ENCODE measurements at regions not wholly inside any gene's neighbourhood (a gene's known extent, or its start where the extent isn't known, plus 50 kb on each side); places are given as distances from the start of the nearest gene placed in this dataset.
A peak's percentile ranks its signal among the peaks of the same experiment; 100 is the strongest.

- no peaks in the 10 kb centered on the region for H3K9me3 ChIP-seq (replicated peaks in 1 of 2; ENCODE audit: control insufficient read depth in 2 of 2, insufficient read depth in 1 of 2, low read depth in 1 of 2, low read length in 2 of 2)
- no peaks in the 10 kb centered on the region for H3K4me1 ChIP-seq (ENCODE audit: control insufficient read depth in 2 of 2, insufficient read depth in 1 of 2, low read depth in 1 of 2, low read length in 2 of 2)
- H2AK5ac ChIP-seq (ENCODE audit: low read depth, low read length) = no peak overlapping the region
- no peak overlapping the region for H2BK12ac ChIP-seq (ENCODE audit: low read length)
- H4K91ac ChIP-seq (ENCODE audit: low read depth, low read length, poor library complexity) = no peak overlapping the region
- no peak overlapping the region for H3K23ac ChIP-seq (ENCODE audit: low read depth, low read length, poor library complexity)
- H3K27ac ChIP-seq (replicated peaks; ENCODE audit: low read length) = no peak overlapping the region
- no peaks in the 10 kb centered on the region for H3K27me3 ChIP-seq (ENCODE audit: control insufficient read depth in 3 of 3, insufficient read depth in 3 of 3, low read depth in 1 of 3, low read length in 3 of 3)
- H2BK5ac ChIP-seq (ENCODE audit: low read length) = no peak overlapping the region
- no peak overlapping the region for H3K14ac ChIP-seq (ENCODE audit: low read length)
- H3K36me3 ChIP-seq (replicated peaks in 1 of 2; ENCODE audit: control insufficient read depth in 2 of 2, insufficient read depth in 2 of 2, low read length in 2 of 2) = no peaks in the 10 kb centered on the region
- H3K18ac ChIP-seq (ENCODE audit: low read length) = no peak overlapping the region
- H3K79me1 ChIP-seq (ENCODE audit: low read depth, low read length) = no peaks in the 10 kb centered on the region
- H2BK120ac ChIP-seq (ENCODE audit: low read depth, low read length) = no peak overlapping the region
- H3K4ac ChIP-seq (ENCODE audit: low read length) = no peak overlapping the region
- H3K4me3 ChIP-seq (ENCODE audit: low read length in 2 of 2) = no peak overlapping the region
- no peak for DNase-seq (ENCODE audit: low spot score)
- no peak overlapping the region for H2AFZ ChIP-seq (ENCODE audit: low read length)
- no peak overlapping the region for H4K8ac ChIP-seq (ENCODE audit: low read depth, low read length)
- no peak overlapping the region for H3K9ac ChIP-seq (ENCODE audit: low read depth, low read length, poor library complexity)
- no peak overlapping the region for H3K4me2 ChIP-seq (ENCODE audit: insufficient read depth, low read length, poor library complexity, severe bottlenecking)
- WGBS, 2 donors (ENCODE audit: extremely low coverage in 2 of 2, insufficient read length in 2 of 2, insufficient replicate concordance in 1 of 2) = no CpG with 5 or more reads among the region's 4 CpGs
- H2BK15ac ChIP-seq (ENCODE audit: low read length) = no peak overlapping the region
Observed at GRCh38 chr21:20373031-20373430, 625.2 kb upstream of the NCAM2 start.

GRCh38 chr21:20377250-20377649 lies 621.0 kb upstream of the NCAM2 start:
- Histone ChIP-seq H3K79me1 (ENCODE audit: low read depth, low read length) (no peaks in the 10 kb centered on the region), H3K36me3 (replicated peaks in 1 of 2; ENCODE audit: control insufficient read depth in 2 of 2, insufficient read depth in 2 of 2, low read length in 2 of 2) (no peaks in the 10 kb centered on the region), H2AFZ (ENCODE audit: low read length) (no peak overlapping the region), H4K91ac (ENCODE audit: low read depth, low read length, poor library complexity) (no peak overlapping the region), H3K4me1 (ENCODE audit: control insufficient read depth in 2 of 2, insufficient read depth in 1 of 2, low read depth in 1 of 2, low read length in 2 of 2) (no peaks in the 10 kb centered on the region), H3K9me3 (replicated peaks in 1 of 2; ENCODE audit: control insufficient read depth in 2 of 2, insufficient read depth in 1 of 2, low read depth in 1 of 2, low read length in 2 of 2) (no peaks in the 10 kb centered on the region), H3K9ac (ENCODE audit: low read depth, low read length, poor library complexity) (no peak overlapping the region), H3K27me3 (ENCODE audit: control insufficient read depth in 3 of 3, insufficient read depth in 3 of 3, low read depth in 1 of 3, low read length in 3 of 3) (no peaks in the 10 kb centered on the region), H3K14ac (ENCODE audit: low read length) (no peak overlapping the region), H3K27ac (replicated peaks; ENCODE audit: low read length) (no peak overlapping the region), H2BK5ac (ENCODE audit: low read length) (no peak overlapping the region), H3K23ac (ENCODE audit: low read depth, low read length, poor library complexity) (no peak overlapping the region), H3K18ac (ENCODE audit: low read length) (no peak overlapping the region), H2BK120ac (ENCODE audit: low read depth, low read length) (no peak overlapping the region), H3K4ac (ENCODE audit: low read length) (no peak overlapping the region), H2AK5ac (ENCODE audit: low read depth, low read length) (no peak overlapping the region), H3K4me3 (ENCODE audit: low read length in 2 of 2) (no peak overlapping the region), H4K8ac (ENCODE audit: low read depth, low read length) (no peak overlapping the region), H2BK12ac (ENCODE audit: low read length) (no peak overlapping the region), H3K4me2 (ENCODE audit: insufficient read depth, low read length, poor library complexity, severe bottlenecking) (no peak overlapping the region), H2BK15ac (ENCODE audit: low read length) (no peak overlapping the region)
- WGBS, 2 donors (ENCODE audit: extremely low coverage in 2 of 2, insufficient read length in 2 of 2, insufficient replicate concordance in 1 of 2) = no CpG with 5 or more reads among the region's 1 CpG
- DNase-seq (ENCODE audit: low spot score) = no peak

- H3K36me3 ChIP-seq (replicated peaks in 1 of 2; ENCODE audit: control insufficient read depth in 2 of 2, insufficient read depth in 2 of 2, low read length in 2 of 2) = no peaks in the 10 kb centered on the region
- peaks cover 0 to 2% of the 10 kb centered on the region in 2 donors for H3K9me3 ChIP-seq (replicated peaks in 1 of 2; ENCODE audit: control insufficient read depth in 2 of 2, insufficient read depth in 1 of 2, low read depth in 1 of 2, low read length in 2 of 2)
- no peak overlapping the region for H2AFZ ChIP-seq (ENCODE audit: low read length)
- H4K91ac ChIP-seq (ENCODE audit: low read depth, low read length, poor library complexity) = no peak overlapping the region
- H3K4ac ChIP-seq (ENCODE audit: low read length) = no peak overlapping the region
- no peak overlapping the region for H2AK5ac ChIP-seq (ENCODE audit: low read depth, low read length)
- H2BK120ac ChIP-seq (ENCODE audit: low read depth, low read length) = no peak overlapping the region
- no peaks in the 10 kb centered on the region for H3K27me3 ChIP-seq (ENCODE audit: control insufficient read depth in 3 of 3, insufficient read depth in 3 of 3, low read depth in 1 of 3, low read length in 3 of 3)
- peak overlapping the region; percentile 57 for H3K18ac ChIP-seq (ENCODE audit: low read length)
- no peak overlapping the region for H3K4me2 ChIP-seq (ENCODE audit: insufficient read depth, low read length, poor library complexity, severe bottlenecking)
- no peaks in the 10 kb centered on the region for H3K4me1 ChIP-seq (ENCODE audit: control insufficient read depth in 2 of 2, insufficient read depth in 1 of 2, low read depth in 1 of 2, low read length in 2 of 2)
- H4K8ac ChIP-seq (ENCODE audit: low read depth, low read length) = no peak overlapping the region
- no peak overlapping the region for H3K9ac ChIP-seq (ENCODE audit: low read depth, low read length, poor library complexity)
- DNase-seq (ENCODE audit: low spot score) = no peak
- WGBS, 2 donors (ENCODE audit: extremely low coverage in 2 of 2, insufficient read length in 2 of 2, insufficient replicate concordance in 1 of 2) = no CpG with 5 or more reads among the region's 6 CpGs
- no peak overlapping the region for H2BK5ac ChIP-seq (ENCODE audit: low read length)
- H3K14ac ChIP-seq (ENCODE audit: low read length) = no peak overlapping the region
- no peak overlapping the region for H3K27ac ChIP-seq (replicated peaks; ENCODE audit: low read length)
- no peak overlapping the region for H2BK15ac ChIP-seq (ENCODE audit: low read length)
- no peak overlapping the region for H3K23ac ChIP-seq (ENCODE audit: low read depth, low read length, poor library complexity)
- H3K79me1 ChIP-seq (ENCODE audit: low read depth, low read length) = no peaks in the 10 kb centered on the region
- H3K4me3 ChIP-seq (ENCODE audit: low read length in 2 of 2) = peak overlapping the region in 1 of 2 donors; percentile 29
- no peak overlapping the region for H2BK12ac ChIP-seq (ENCODE audit: low read length)
Observed at GRCh38 chr21:20388400-20388799, 609.8 kb upstream of the NCAM2 start.

- Histone ChIP-seq H2BK120ac (ENCODE audit: low read depth, low read length) (no peak overlapping the region), H3K23ac (ENCODE audit: low read depth, low read length, poor library complexity) (no peak overlapping the region), H3K4ac (ENCODE audit: low read length) (no peak overlapping the region), H3K9ac (ENCODE audit: low read depth, low read length, poor library complexity) (no peak overlapping the region), H3K18ac (ENCODE audit: low read length) (no peak overlapping the region), H2BK5ac (ENCODE audit: low read length) (no peak overlapping the region), H3K27ac (replicated peaks; ENCODE audit: low read length) (no peak overlapping the region), H3K36me3 (replicated peaks in 1 of 2; ENCODE audit: control insufficient read depth in 2 of 2, insufficient read depth in 2 of 2, low read length in 2 of 2) (no peaks in the 10 kb centered on the region), H3K4me2 (ENCODE audit: insufficient read depth, low read length, poor library complexity, severe bottlenecking) (no peak overlapping the region), H4K91ac (ENCODE audit: low read depth, low read length, poor library complexity) (no peak overlapping the region), H2AFZ (ENCODE audit: low read length) (no peak overlapping the region), H3K9me3 (replicated peaks in 1 of 2; ENCODE audit: control insufficient read depth in 2 of 2, insufficient read depth in 1 of 2, low read depth in 1 of 2, low read length in 2 of 2) (no peaks in the 10 kb centered on the region), H3K4me3 (ENCODE audit: low read length in 2 of 2) (no peak overlapping the region), H3K14ac (ENCODE audit: low read length) (no peak overlapping the region), H2BK12ac (ENCODE audit: low read length) (no peak overlapping the region), H2AK5ac (ENCODE audit: low read depth, low read length) (no peak overlapping the region), H2BK15ac (ENCODE audit: low read length) (no peak overlapping the region), H3K79me1 (ENCODE audit: low read depth, low read length) (no peaks in the 10 kb centered on the region), H3K4me1 (ENCODE audit: control insufficient read depth in 2 of 2, insufficient read depth in 1 of 2, low read depth in 1 of 2, low read length in 2 of 2) (no peaks in the 10 kb centered on the region), H4K8ac (ENCODE audit: low read depth, low read length) (no peak overlapping the region), H3K27me3 (ENCODE audit: control insufficient read depth in 3 of 3, insufficient read depth in 3 of 3, low read depth in 1 of 3, low read length in 3 of 3) (no peaks in the 10 kb centered on the region)
- WGBS, 2 donors (ENCODE audit: extremely low coverage in 2 of 2, insufficient read length in 2 of 2, insufficient replicate concordance in 1 of 2) = no CpG with 5 or more reads among the region's 10 CpGs
- no peak for DNase-seq (ENCODE audit: low spot score)
Observed at GRCh38 chr21:20396798-20397197, 601.4 kb upstream of the NCAM2 start.

All from neuronal stem cell (in vitro differentiated cells).